ENCODE measurements at regions not wholly inside any gene's neighbourhood (a gene's known extent, or its start where the extent isn't known, plus 50 kb on each side); places are given as distances from the start of the nearest gene placed in this dataset.

- TF ChIP-seq CTCF (IDR thresholded peaks at IDR 0.05) (no peak), EZH2phosphoT487 (IDR thresholded peaks at IDR 0.05) (no peak)
Observed at GRCh38 chr18:30403278-30403677, 639.3 kb downstream of the DSC3 start.
